DOHH2 (cell line): ENCODE measurements at regions not wholly inside any gene's neighbourhood (a gene's known extent, or its start where the extent isn't known, plus 50 kb on each side); places are given as distances from the start of the nearest gene placed in this dataset.

Source experiments
- CTCF ChIP-seq: fragments of 200-600 bp; sonication (generic); IDR thresholded peaks from one replicate; pipeline ENCODE4 v1.5.1; 2014; ENCODE audit warnings: antibody characterized with exemption, mild to moderate bottlenecking, low read depth, low read length; ENCODE audit not compliant: poor library complexity, severe bottlenecking
- EZH2phosphoT487 ChIP-seq: fragments of 200-600 bp; sonication (generic); IDR thresholded peaks from 2 replicates; pipeline ENCODE4 v1.6.1; 2017; ENCODE audit warnings: borderline replicate concordance, mild to moderate bottlenecking, antibody characterized with exemption, low read length, moderate library complexity, mixed read lengths

- TF ChIP-seq CTCF (no peak), EZH2phosphoT487 (no peak)
Measured at GRCh38 chr16:47877166-47877565, 278.6 kb downstream of the ABCC12 start.
